ENCODE measurements at regions not wholly inside any gene's neighbourhood (a gene's known extent, or its start where the extent isn't known, plus 50 kb on each side); places are given as distances from the start of the nearest gene placed in this dataset.
A peak's percentile ranks its signal among the peaks of the same experiment; 100 is the strongest.

DNA sequence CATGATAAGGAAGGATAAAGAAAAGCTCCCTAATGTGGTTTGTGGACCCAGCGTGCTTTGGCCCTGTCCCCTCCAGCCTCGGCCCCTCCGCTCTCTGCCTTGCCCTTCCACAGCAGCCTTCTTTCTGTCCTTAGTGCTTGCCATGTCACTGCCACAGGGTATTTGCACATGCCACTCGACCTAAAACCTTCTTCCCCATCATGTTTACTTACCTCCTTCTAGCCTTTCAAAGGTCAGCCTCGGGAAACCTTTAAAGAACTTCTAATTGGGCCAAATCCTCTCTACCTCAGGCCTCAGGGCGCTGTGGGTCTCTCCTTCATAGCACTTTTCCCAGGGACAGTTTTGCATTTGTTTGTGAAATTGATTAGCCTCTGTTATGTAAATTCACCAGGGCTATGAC is 73.0 kb downstream of the SCN11A start:
- H3K9me3 Mint-ChIP-seq: no peaks in the 10 kb centered on the region
- ATAC-seq: no peak
- no peaks in the 10 kb centered on the region for H3K36me3 Mint-ChIP-seq (ENCODE audit: insufficient read depth)
- H3K4me3 Mint-ChIP-seq: no peak overlapping the region
- H3K4me1 Mint-ChIP-seq (ENCODE audit: low read depth): no peaks in the 10 kb centered on the region
- H3K27me3 Mint-ChIP-seq (ENCODE audit: low read depth): peaks cover 14% of the 10 kb centered on the region
- DNase-seq: no peak

- Mint-ChIP-seq H3K36me3 (ENCODE audit: insufficient read depth) (no peaks in the 10 kb centered on the region), H3K27me3 (ENCODE audit: low read depth) (peaks cover 8% of the 10 kb centered on the region), H3K4me1 (ENCODE audit: low read depth) (no peaks in the 10 kb centered on the region), H3K9me3 (no peaks in the 10 kb centered on the region), H3K4me3 (no peak overlapping the region)
- DNase-seq (no peak), ATAC-seq (no peak)
These were observed 80.7 kb downstream of the SCN11A start for GRCh38 chr3:38970851-38971638.

DNA sequence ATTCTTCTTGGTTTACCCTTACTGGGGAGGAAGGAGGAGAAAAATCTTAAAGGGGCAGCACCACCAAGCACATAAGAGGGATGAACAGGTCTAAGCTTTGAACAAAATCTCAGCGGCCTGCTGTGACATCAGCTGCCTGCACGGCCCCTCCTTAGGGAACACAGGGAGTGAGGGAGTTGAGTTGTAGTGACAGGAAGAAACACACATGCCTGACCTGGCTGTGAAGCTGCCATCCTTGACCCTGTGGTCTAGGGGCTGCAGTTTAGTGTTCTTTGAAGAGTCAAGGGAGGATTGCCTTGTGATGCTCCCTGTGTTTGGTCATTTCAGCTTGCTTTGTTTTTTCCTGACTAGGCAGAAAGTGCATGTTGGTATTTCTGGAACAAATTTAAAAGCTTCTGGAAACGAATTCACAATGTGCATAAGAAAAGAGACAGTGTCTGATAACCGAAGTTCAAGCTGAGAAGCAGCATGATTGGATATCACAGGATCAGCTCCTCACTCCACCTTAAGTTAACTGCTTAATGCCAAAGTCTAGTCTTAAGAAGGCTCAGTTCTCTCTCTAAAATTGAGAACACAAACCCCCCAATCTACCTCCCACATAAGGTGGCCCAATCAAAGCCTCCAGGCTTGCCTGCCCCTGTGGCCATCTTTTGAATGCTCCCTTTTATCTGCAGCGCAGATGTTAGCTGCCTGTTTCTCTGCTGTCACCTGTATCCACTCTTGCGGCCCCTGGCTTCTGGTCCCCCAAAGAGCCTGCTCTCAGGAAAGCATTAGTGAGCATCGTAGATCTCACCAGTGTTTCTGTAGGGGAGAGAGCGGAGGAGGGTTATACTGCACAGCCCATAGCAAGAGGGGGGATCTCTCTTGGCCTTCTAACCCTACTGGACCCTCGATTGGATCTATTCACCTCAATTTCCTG is 82.2 kb downstream of the SCN11A start:
- no peaks in the 10 kb centered on the region for H3K4me1 Mint-ChIP-seq (ENCODE audit: low read depth)
- no peaks in the 10 kb centered on the region for H3K36me3 Mint-ChIP-seq (ENCODE audit: insufficient read depth)
- H3K9me3 Mint-ChIP-seq: no peaks in the 10 kb centered on the region
- H3K27me3 Mint-ChIP-seq (ENCODE audit: low read depth): peaks cover 8% of the 10 kb centered on the region
- ATAC-seq: no peak
- no peak overlapping the region for H3K4me3 Mint-ChIP-seq
- DNase-seq: no peak

DNA sequence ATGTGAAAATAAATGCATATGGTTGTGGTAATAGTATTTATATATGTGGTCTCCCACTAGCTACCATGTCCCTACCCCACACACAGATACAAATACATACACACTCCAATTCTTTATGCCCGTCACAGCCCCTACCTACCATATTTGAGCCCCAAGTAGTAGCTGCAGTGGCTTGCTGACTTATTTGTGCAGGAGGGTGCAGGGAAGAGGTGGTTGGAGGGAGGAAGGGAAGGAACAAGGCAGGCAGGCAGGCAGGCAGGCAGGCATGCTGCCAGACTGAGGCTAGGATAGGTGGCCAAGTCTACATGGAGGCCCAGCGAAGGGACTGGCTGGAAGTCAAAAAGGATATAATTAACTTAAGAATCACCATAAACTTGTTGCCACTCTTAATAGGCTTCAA is 82.9 kb downstream of the SCN11A start:
- ATAC-seq (no peak), DNase-seq (no peak)
- Mint-ChIP-seq H3K36me3 (ENCODE audit: insufficient read depth) (no peaks in the 10 kb centered on the region), H3K9me3 (no peaks in the 10 kb centered on the region), H3K4me1 (ENCODE audit: low read depth) (no peaks in the 10 kb centered on the region), H3K4me3 (no peak overlapping the region), H3K27me3 (ENCODE audit: low read depth) (peaks cover 8% of the 10 kb centered on the region)

- no peaks in the 10 kb centered on the region for H3K36me3 Mint-ChIP-seq (ENCODE audit: insufficient read depth)
- DNase-seq (no peak), ATAC-seq (no peak)
- H3K9me3 Mint-ChIP-seq: no peaks in the 10 kb centered on the region
- peaks cover 8% of the 10 kb centered on the region for H3K27me3 Mint-ChIP-seq (ENCODE audit: low read depth)
- H3K4me1 Mint-ChIP-seq (ENCODE audit: low read depth): no peaks in the 10 kb centered on the region
- H3K4me3 Mint-ChIP-seq: no peak overlapping the region
These were observed 83.3 kb downstream of the SCN11A start for GRCh38 chr3:38968403-38968802.

- H3K27me3 Mint-ChIP-seq (ENCODE audit: low read depth): peaks cover 9% of the 10 kb centered on the region
- no peaks in the 10 kb centered on the region for H3K4me1 Mint-ChIP-seq (ENCODE audit: low read depth)
- DNase-seq (no peak), ATAC-seq (no peak)
- no peaks in the 10 kb centered on the region for H3K9me3 Mint-ChIP-seq
- no peak overlapping the region for H3K4me3 Mint-ChIP-seq
- H3K36me3 Mint-ChIP-seq (ENCODE audit: insufficient read depth): no peaks in the 10 kb centered on the region
These were observed 84.1 kb downstream of the SCN11A start for GRCh38 chr3:38967693-38967989.

- Mint-ChIP-seq H3K4me3 (no peak overlapping the region), H3K27me3 (ENCODE audit: low read depth) (peaks cover 7% of the 10 kb centered on the region), H3K9me3 (no peaks in the 10 kb centered on the region), H3K4me1 (ENCODE audit: low read depth) (no peaks in the 10 kb centered on the region), H3K36me3 (ENCODE audit: insufficient read depth) (no peaks in the 10 kb centered on the region)
- DNase-seq: no peak
- no peak for ATAC-seq
These were observed 84.7 kb downstream of the SCN11A start for GRCh38 chr3:38966811-38967692.

GRCh38 chr3:38964646-38965045 is 87.1 kb downstream of the SCN11A start:
- Mint-ChIP-seq H3K27me3 (ENCODE audit: low read depth) (peaks cover 5% of the 10 kb centered on the region), H3K36me3 (ENCODE audit: insufficient read depth) (no peaks in the 10 kb centered on the region), H3K4me3 (no peak overlapping the region), H3K4me1 (ENCODE audit: low read depth) (no peaks in the 10 kb centered on the region), H3K9me3 (no peaks in the 10 kb centered on the region)
- DNase-seq (no peak), ATAC-seq (no peak)

- DNase-seq: no peak
- Mint-ChIP-seq H3K9me3 (no peaks in the 10 kb centered on the region), H3K4me1 (ENCODE audit: low read depth) (no peaks in the 10 kb centered on the region), H3K4me3 (no peak overlapping the region), H3K36me3 (ENCODE audit: insufficient read depth) (no peaks in the 10 kb centered on the region), H3K27me3 (ENCODE audit: low read depth) (peaks cover 5% of the 10 kb centered on the region)
- ATAC-seq: no peak
These were observed 87.5 kb downstream of the SCN11A start for GRCh38 chr3:38964204-38964603.

DNA sequence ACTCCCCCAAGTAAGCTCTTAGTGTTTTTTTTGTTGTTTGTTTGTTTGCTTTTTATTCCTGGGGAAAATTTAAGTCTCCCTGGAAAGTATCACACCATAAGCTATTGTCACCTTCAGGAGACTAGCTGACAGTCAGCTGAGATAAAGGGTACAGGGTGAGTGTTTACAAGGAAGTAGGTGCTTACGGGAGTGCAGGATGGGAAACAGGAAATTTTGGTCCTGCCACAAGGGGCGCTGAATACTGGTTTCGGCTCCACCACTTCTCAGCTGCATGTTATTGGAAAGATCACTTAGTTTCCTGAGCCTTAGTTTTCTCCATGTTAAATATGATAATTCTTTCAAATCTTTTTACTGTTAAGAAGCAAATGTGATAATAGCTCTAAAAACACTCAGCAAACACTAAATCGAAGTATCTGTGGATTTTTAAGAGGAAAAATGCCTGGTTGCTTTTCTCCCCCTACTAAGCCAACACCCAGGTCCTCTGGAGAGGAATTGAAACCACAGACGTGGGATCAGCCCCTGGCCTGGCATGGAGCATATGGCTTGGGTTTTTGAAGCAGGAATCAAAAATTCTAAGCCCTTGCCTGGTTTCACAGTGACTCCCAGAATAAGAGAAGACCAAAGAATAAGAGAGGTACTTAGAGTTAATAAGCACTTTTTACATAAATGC is 90.7 kb downstream of the SCN11A start:
- DNase-seq (no peak), ATAC-seq (peak in 1 of 2 donors; percentile 51)
- no peak overlapping the region for H3K4me3 Mint-ChIP-seq
- no peaks in the 10 kb centered on the region for H3K9me3 Mint-ChIP-seq
- H3K4me1 Mint-ChIP-seq (ENCODE audit: low read depth): no peaks in the 10 kb centered on the region
- no peaks in the 10 kb centered on the region for H3K36me3 Mint-ChIP-seq (ENCODE audit: insufficient read depth)
- H3K27me3 Mint-ChIP-seq (ENCODE audit: low read depth): peaks cover 2% of the 10 kb centered on the region

DNA sequence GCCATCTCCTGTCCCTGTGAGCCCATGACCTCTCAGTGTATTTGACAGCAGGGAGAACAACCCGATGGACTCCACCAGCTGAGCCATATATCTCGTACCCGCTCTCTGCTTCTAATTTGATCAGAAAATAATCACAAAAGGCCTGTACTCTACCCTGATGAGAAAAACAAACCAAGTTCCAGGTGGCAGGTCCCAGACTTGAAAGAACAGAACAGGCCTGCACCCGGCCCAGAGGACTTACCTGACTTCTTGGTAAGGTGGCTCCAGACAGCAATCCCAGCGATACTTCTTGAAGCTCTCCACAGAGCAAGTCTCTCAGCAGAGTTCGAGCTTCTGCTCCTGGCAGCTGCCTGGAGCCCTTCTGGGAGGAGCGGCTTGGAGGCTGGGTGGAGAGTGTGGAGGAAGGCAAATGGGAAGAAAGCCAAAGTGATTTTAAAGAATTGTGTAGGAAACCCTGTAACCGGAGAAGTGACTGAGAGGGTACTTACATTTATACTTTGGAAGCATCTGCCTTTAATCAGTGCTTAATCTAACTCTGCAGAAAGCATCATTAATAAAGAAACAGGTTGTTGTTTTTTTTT is 91.6 kb downstream of the SCN11A start:
- H3K36me3 Mint-ChIP-seq (ENCODE audit: insufficient read depth): no peaks in the 10 kb centered on the region
- DNase-seq: no peak
- no peaks in the 10 kb centered on the region for H3K4me1 Mint-ChIP-seq (ENCODE audit: low read depth)
- H3K4me3 Mint-ChIP-seq: no peak overlapping the region
- no peaks in the 10 kb centered on the region for H3K9me3 Mint-ChIP-seq
- peaks cover 2% of the 10 kb centered on the region for H3K27me3 Mint-ChIP-seq (ENCODE audit: low read depth)
- ATAC-seq: no peak

GRCh38 chr3:38958026-38958720 is 93.6 kb downstream of the SCN11A start:
- Mint-ChIP-seq H3K36me3 (ENCODE audit: insufficient read depth) (no peaks in the 10 kb centered on the region), H3K4me1 (ENCODE audit: low read depth) (no peaks in the 10 kb centered on the region), H3K27me3 (ENCODE audit: low read depth) (peaks cover 5% of the 10 kb centered on the region), H3K4me3 (no peak overlapping the region), H3K9me3 (no peaks in the 10 kb centered on the region)
- DNase-seq (no peak), ATAC-seq (no peak)

GRCh38 chr3:38957296-38957695 is 94.4 kb downstream of the SCN11A start:
- DNase-seq: no peak
- Mint-ChIP-seq H3K4me3 (no peak overlapping the region), H3K27me3 (ENCODE audit: low read depth) (peaks cover 9% of the 10 kb centered on the region), H3K36me3 (ENCODE audit: insufficient read depth) (no peaks in the 10 kb centered on the region), H3K4me1 (ENCODE audit: low read depth) (no peaks in the 10 kb centered on the region), H3K9me3 (no peaks in the 10 kb centered on the region)
- no peak for ATAC-seq

Measured in activated T-cell treated with anti-CD3 and anti-CD28 coated beads, Interleukin-2, amount 50 U/mL, for 4 hours (primary cell).